ENCODE measurements at regions not wholly inside any gene's neighbourhood (a gene's known extent, or its start where the extent isn't known, plus 50 kb on each side); places are given as distances from the start of the nearest gene placed in this dataset.

DNA sequence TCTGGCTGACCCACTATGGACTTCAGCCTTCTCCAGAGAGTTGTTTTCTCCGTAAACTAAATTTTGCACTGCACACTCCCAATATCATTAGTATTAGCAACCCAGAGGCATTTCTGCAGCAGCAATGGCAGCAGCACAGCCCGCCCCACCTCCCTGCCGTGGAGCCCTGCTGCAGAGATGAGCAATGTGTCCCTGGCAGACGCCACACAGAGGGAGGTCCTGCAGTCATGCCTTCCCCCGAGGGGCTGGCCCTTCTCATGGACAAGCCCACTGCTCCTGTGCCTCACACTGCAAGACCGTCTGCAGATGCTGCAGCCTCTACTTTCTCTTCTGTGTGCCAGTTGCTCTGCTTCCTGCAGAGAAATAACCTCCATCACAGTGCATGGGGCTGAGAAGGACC is 393.4 kb upstream of the MKI67 start:
- no peaks in the 10 kb centered on the region for H3K27me3 ChIP-seq (ENCODE audit: insufficient read depth, low read length)
- Mint-ChIP-seq H3K36me3 (no peaks in the 10 kb centered on the region), H3K27ac (no peak overlapping the region), H3K4me1 (no peaks in the 10 kb centered on the region), H3K27me3 (peaks cover 0 to 2% of the 10 kb centered on the region in 2 donors), H3K4me3 (no peak overlapping the region), H3K9me3 (peaks cover 0 to 5% (median 3%) of the 10 kb centered on the region in 8 donors)
- DNase-seq = no peak
- H3K27ac ChIP-seq (ENCODE audit: low read depth, low read length) = no peak overlapping the region
- H3K36me3 ChIP-seq (ENCODE audit: insufficient read depth, low read length) = no peaks in the 10 kb centered on the region
- H3K4me3 ChIP-seq (ENCODE audit: low read length in 2 of 2) = no peak overlapping the region
- CTCF ChIA-PET (ENCODE audit: partially characterized antibody) = no interaction called here
- H3K9me3 ChIP-seq (ENCODE audit: control insufficient read depth in 1 of 2, low read length in 2 of 2) = no peaks in the 10 kb centered on the region
- H3K4me1 ChIP-seq (ENCODE audit: insufficient read depth, low read length) = no peaks in the 10 kb centered on the region
- intact Hi-C loops (cut with micrococcal nuclease) = no loop called here
- POLR2A ChIA-PET (ENCODE audit: partially characterized antibody) = no interaction called here

DNA sequence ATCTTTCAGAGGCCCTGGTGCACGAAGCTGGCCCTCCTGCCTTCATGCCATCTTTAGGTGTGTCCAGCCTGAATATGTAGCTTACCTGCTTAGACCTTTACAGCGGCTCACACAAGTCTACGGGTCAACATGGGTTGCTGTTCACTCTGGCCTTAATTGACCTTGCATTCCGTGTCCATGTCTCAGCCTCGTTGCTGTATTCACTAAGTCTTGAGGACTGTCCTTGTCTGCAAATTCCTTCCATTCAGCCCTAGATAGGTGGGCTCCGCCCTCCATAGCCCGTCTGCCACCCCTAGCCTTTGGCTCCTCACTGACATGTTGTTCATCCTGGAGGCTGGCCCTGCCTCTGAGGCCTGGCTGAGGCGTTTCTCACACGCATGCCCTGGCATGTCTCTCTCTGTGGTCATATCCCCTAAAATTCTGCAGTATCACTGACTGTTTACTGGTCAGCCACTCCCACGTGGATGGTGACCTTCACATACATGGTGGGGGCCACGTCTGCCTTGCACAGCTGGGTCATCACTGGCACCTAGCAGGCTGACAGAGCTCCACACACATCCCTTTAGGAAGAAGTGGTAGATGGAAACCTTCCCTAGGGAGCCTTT is 394.1 kb upstream of the MKI67 start:
- H3K9me3 Mint-ChIP-seq = peaks cover 0 to 5% (median 3%) of the 10 kb centered on the region in 8 donors
- H3K36me3 Mint-ChIP-seq = no peaks in the 10 kb centered on the region
- no peak overlapping the region for H3K4me3 Mint-ChIP-seq
- H3K4me1 Mint-ChIP-seq = no peaks in the 10 kb centered on the region
- no peak for DNase-seq
- intact Hi-C loops (cut with micrococcal nuclease) = no loop called here
- no peak overlapping the region for H3K4me3 ChIP-seq (ENCODE audit: low read length in 2 of 2)
- no peaks in the 10 kb centered on the region for H3K9me3 ChIP-seq (ENCODE audit: control insufficient read depth in 1 of 2, low read length in 2 of 2)
- ChIA-PET CTCF (ENCODE audit: partially characterized antibody) (no interaction called here), POLR2A (ENCODE audit: partially characterized antibody) (no interaction called here)
- no peak overlapping the region for H3K27ac Mint-ChIP-seq
- H3K27ac ChIP-seq (ENCODE audit: low read depth, low read length) = no peak overlapping the region
- H3K4me1 ChIP-seq (ENCODE audit: insufficient read depth, low read length) = no peaks in the 10 kb centered on the region
- H3K27me3 ChIP-seq (ENCODE audit: insufficient read depth, low read length) = no peaks in the 10 kb centered on the region
- peaks cover 0 to 2% of the 10 kb centered on the region in 2 donors for H3K27me3 Mint-ChIP-seq
- no peaks in the 10 kb centered on the region for H3K36me3 ChIP-seq (ENCODE audit: insufficient read depth, low read length)

DNA sequence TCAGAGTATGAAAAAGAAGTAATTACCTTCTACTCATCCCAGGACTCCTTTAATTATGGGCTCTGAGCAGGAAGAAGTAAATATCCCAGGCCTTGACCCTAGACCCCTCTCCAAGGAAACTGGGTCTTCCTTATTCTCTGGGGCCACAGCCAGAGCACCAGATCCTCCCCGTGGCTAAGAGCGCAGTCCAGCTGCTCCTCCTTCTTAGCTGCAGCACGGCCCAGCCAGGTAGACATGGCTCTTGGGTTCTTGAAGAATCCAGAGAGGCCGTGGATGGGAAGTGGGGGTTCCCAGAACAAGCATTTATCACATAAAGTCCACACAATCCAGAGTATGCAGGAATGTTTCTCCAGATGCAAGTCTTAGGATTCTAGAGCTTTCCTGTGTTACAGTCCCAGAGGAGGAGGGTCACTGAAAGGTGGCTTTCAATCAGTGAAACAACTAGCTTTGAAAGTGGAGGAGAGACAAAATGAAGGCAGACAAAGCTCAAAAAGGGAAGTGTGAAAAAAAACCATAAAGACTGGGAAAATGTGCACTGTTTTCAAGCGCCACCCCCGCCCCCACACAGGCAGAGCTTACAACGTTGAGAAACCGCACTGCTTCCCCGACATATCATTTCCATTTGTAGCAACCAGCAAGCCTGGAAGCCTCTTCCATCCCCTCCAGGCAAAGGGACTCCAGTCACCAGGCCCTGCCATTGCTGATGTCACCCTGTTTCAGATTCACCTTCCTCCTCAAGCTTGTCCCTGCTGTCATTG is 396.5 kb upstream of the MKI67 start:
- no peaks in the 10 kb centered on the region for H3K27me3 ChIP-seq (ENCODE audit: insufficient read depth, low read length)
- no peaks in the 10 kb centered on the region for H3K36me3 ChIP-seq (ENCODE audit: insufficient read depth, low read length)
- no peak for DNase-seq
- Mint-ChIP-seq H3K4me1 (no peaks in the 10 kb centered on the region), H3K27me3 (peaks cover 2 to 6% of the 10 kb centered on the region in 2 donors), H3K9me3 (peaks cover 0 to 5% (median 3%) of the 10 kb centered on the region in 8 donors), H3K27ac (no peak overlapping the region), H3K36me3 (no peaks in the 10 kb centered on the region), H3K4me3 (no peak overlapping the region)
- ChIA-PET POLR2A (ENCODE audit: partially characterized antibody) (no interaction called here), CTCF (ENCODE audit: partially characterized antibody) (no interaction called here)
- no peak overlapping the region for H3K4me3 ChIP-seq (ENCODE audit: low read length in 2 of 2)
- no peaks in the 10 kb centered on the region for H3K9me3 ChIP-seq (ENCODE audit: control insufficient read depth in 1 of 2, low read length in 2 of 2)
- H3K4me1 ChIP-seq (ENCODE audit: insufficient read depth, low read length) = no peaks in the 10 kb centered on the region
- H3K27ac ChIP-seq (ENCODE audit: low read depth, low read length) = no peak overlapping the region
- intact Hi-C loops (cut with micrococcal nuclease) = no loop called here

DNA sequence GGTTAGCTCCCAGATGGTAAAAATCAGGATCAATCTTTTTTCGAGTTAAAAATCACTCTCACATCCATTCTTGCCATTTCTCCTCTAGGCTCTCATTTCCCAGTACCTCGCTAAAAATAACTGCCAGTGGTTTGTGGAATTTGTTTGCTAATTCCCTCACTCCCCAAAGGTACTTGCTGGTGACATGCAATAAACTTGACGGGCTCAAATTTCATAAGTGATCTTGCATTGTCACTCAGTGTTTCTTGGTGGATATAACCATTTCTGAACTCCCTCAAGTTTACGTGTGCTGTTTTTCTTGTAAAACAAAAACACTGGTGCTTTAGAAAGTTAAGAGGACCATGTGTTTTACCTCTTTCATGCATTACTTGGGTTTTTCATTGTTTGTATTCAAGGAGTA is 399.2 kb upstream of the MKI67 start:
- POLR2A ChIA-PET (ENCODE audit: partially characterized antibody) = no interaction called here
- no peaks in the 10 kb centered on the region for H3K27me3 ChIP-seq (ENCODE audit: insufficient read depth, low read length)
- Mint-ChIP-seq H3K27me3 (peaks cover under 1 to 6% of the 10 kb centered on the region in 2 donors), H3K9me3 (peaks cover 0 to 5% (median 2%) of the 10 kb centered on the region in 8 donors), H3K27ac (no peak overlapping the region), H3K36me3 (no peaks in the 10 kb centered on the region), H3K4me1 (no peaks in the 10 kb centered on the region), H3K4me3 (no peak overlapping the region)
- H3K27ac ChIP-seq (ENCODE audit: low read depth, low read length) = no peak overlapping the region
- no peaks in the 10 kb centered on the region for H3K4me1 ChIP-seq (ENCODE audit: insufficient read depth, low read length)
- H3K4me3 ChIP-seq (ENCODE audit: low read length in 2 of 2) = no peak overlapping the region
- CTCF ChIA-PET (ENCODE audit: partially characterized antibody) = no interaction called here
- no peaks in the 10 kb centered on the region for H3K9me3 ChIP-seq (ENCODE audit: control insufficient read depth in 1 of 2, low read length in 2 of 2)
- no peak for DNase-seq
- H3K36me3 ChIP-seq (ENCODE audit: insufficient read depth, low read length) = no peaks in the 10 kb centered on the region
- intact Hi-C loops (cut with micrococcal nuclease) = no loop called here

DNA sequence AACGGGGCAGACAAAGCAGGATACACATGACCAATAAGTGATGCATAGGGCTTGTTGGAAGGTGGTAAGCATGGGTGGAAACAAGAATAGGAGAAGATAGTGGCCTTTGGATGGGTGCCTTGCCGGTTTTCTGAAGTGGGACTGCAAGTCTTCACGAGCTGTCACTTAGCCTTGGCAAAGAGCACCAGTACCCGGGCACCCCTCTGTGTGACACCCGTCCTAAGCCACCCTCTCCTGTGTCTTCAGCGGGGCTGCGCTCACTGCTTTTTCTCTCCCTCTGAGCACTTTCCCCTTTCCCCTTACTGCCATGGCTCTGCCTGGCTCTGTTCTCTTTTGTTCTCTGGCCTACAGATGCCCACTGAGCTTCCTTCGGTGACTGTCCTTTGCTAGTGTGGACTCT is 399.7 kb upstream of the MKI67 start:
- H3K27ac ChIP-seq (ENCODE audit: low read depth, low read length) = no peak overlapping the region
- Mint-ChIP-seq H3K27ac (no peak overlapping the region), H3K4me1 (no peaks in the 10 kb centered on the region), H3K4me3 (no peak overlapping the region), H3K36me3 (no peaks in the 10 kb centered on the region), H3K27me3 (peaks cover 0 to 6% of the 10 kb centered on the region in 2 donors), H3K9me3 (peaks cover 0 to 4% (median 0%) of the 10 kb centered on the region in 8 donors)
- no peaks in the 10 kb centered on the region for H3K9me3 ChIP-seq (ENCODE audit: control insufficient read depth in 1 of 2, low read length in 2 of 2)
- POLR2A ChIA-PET (ENCODE audit: partially characterized antibody) = no interaction called here
- no peak overlapping the region for H3K4me3 ChIP-seq (ENCODE audit: low read length in 2 of 2)
- H3K36me3 ChIP-seq (ENCODE audit: insufficient read depth, low read length) = no peaks in the 10 kb centered on the region
- intact Hi-C loops (cut with micrococcal nuclease) = no loop called here
- no peaks in the 10 kb centered on the region for H3K4me1 ChIP-seq (ENCODE audit: insufficient read depth, low read length)
- H3K27me3 ChIP-seq (ENCODE audit: insufficient read depth, low read length) = no peaks in the 10 kb centered on the region
- DNase-seq = no peak
- CTCF ChIA-PET (ENCODE audit: partially characterized antibody) = no interaction called here

DNA sequence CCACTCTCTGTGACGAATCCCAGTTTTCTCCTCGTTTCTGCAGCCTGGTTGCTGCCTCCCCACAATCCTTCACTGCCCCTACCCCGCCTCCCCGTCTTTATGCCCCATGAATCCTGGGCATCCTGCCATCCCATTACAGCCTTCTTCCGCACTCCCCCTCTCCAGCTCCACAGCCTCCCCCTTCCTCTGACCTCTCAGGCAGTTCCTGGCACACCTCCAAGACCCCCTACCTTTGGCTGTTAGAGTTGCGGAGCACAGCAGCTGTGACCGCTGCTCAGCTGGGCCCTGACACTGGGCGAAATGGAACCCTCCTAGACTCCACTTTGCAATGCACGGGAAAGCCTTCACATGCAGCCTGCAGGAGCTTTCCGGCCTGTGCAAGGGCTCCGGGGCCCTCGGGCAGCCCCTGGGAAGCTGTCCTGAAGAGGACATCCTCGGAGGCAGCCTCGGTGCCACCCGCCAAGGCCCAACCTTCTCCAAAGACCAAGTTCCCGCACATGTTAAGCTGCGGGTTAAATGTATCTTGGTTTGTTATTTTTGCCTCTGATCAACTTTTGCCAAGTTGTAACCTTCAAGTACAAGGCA is 400.7 kb upstream of the MKI67 start:
- no peak for DNase-seq
- H3K27ac ChIP-seq (ENCODE audit: low read depth, low read length) = no peak overlapping the region
- intact Hi-C loops (cut with micrococcal nuclease) = no loop called here
- no peaks in the 10 kb centered on the region for H3K4me1 ChIP-seq (ENCODE audit: insufficient read depth, low read length)
- H3K27me3 ChIP-seq (ENCODE audit: insufficient read depth, low read length) = no peaks in the 10 kb centered on the region
- H3K27me3 Mint-ChIP-seq = peaks cover 0 to 7% of the 10 kb centered on the region in 2 donors
- no peaks in the 10 kb centered on the region for H3K36me3 Mint-ChIP-seq
- no peak overlapping the region for H3K4me3 ChIP-seq (ENCODE audit: low read length in 2 of 2)
- H3K4me1 Mint-ChIP-seq = no peaks in the 10 kb centered on the region
- POLR2A ChIA-PET (ENCODE audit: partially characterized antibody) = no interaction called here
- no peaks in the 10 kb centered on the region for H3K9me3 ChIP-seq (ENCODE audit: control insufficient read depth in 1 of 2, low read length in 2 of 2)
- H3K27ac Mint-ChIP-seq = no peak overlapping the region
- no peak overlapping the region for H3K4me3 Mint-ChIP-seq
- no peaks in the 10 kb centered on the region for H3K36me3 ChIP-seq (ENCODE audit: insufficient read depth, low read length)
- peaks cover 0 to 4% (median 0%) of the 10 kb centered on the region in 8 donors for H3K9me3 Mint-ChIP-seq
- CTCF ChIA-PET (ENCODE audit: partially characterized antibody) = interaction anchor here (0.9 kb wide), 1 partner anchor 11 kb away, joined by 3 read pairs; no protein-coding TSS in a partner anchor

DNA sequence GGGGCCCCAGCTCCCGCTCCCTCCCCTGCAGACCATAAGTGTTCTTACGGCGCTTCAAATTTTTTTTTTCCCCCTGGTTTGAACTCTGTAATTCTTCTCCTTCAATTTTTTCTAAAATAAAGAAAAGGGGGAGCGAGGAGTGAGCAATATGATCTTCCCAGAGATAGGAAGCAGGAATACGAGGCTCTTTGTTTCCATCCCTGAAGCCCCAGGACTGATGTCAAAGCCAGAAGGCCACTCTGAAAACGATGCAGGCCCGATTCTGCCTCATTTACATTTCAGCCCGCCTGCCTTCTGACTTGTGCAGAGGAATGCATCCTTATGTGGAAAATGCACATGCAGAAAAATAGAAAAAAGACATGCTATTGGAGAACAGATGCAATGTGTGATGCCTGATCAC is 401.5 kb upstream of the MKI67 start:
- no peaks in the 10 kb centered on the region for H3K36me3 Mint-ChIP-seq
- intact Hi-C loops (cut with micrococcal nuclease) = no loop called here
- H3K4me1 ChIP-seq (ENCODE audit: insufficient read depth, low read length) = no peaks in the 10 kb centered on the region

More for the DNA sequence above, 401.5 kb upstream of the MKI67 start:
- Mint-ChIP-seq H3K27me3 (peaks cover 3 to 7% of the 10 kb centered on the region in 2 donors), H3K4me1 (no peaks in the 10 kb centered on the region), H3K9me3 (peaks cover 0 to 4% (median 0%) of the 10 kb centered on the region in 8 donors), H3K27ac (no peak overlapping the region), H3K4me3 (no peak overlapping the region)
- Histone ChIP-seq H3K27ac (ENCODE audit: low read depth, low read length) (no peak overlapping the region), H3K36me3 (ENCODE audit: insufficient read depth, low read length) (no peaks in the 10 kb centered on the region), H3K27me3 (ENCODE audit: insufficient read depth, low read length) (no peaks in the 10 kb centered on the region), H3K9me3 (ENCODE audit: control insufficient read depth in 1 of 2, low read length in 2 of 2) (no peaks in the 10 kb centered on the region), H3K4me3 (ENCODE audit: low read length in 2 of 2) (no peak overlapping the region)
- ChIA-PET POLR2A (ENCODE audit: partially characterized antibody) (no interaction called here), CTCF (ENCODE audit: partially characterized antibody) (interaction anchor here (0.9 kb wide), 1 partner anchor 11 kb away, joined by 3 read pairs; no protein-coding TSS in a partner anchor)
- DNase-seq = no peak

All from CD4-positive, alpha-beta memory T cell (primary cell).